ENCODE measurements at regions not wholly inside any gene's neighbourhood (a gene's known extent, or its start where the extent isn't known, plus 50 kb on each side); places are given as distances from the start of the nearest gene placed in this dataset.

GRCh38 chr5:57780961-57781325 is 298.3 kb upstream of the ACTBL2 start:
- Histone ChIP-seq H3K27ac (no peak overlapping the region), H3K4me1 (ENCODE audit: control insufficient read depth in 1 of 2, low read depth in 2 of 2) (peaks cover 12 to 24% of the 10 kb centered on the region in 2 donors), H3K36me3 (no peaks in the 10 kb centered on the region), H3K4me3 (no peak overlapping the region), H3K27me3 (replicated peaks; ENCODE audit: insufficient read depth) (no peaks in the 10 kb centered on the region), H3K9me3 (no peaks in the 10 kb centered on the region)
- ATAC-seq (ENCODE audit: insufficient number of reproducible peaks, low FRiP score, low read depth) (no peak), DNase-seq (ENCODE audit: low spot score) (no peak)
- no peak for TF ChIP-seq CTCF (IDR thresholded peaks at IDR 0.05)

DNA sequence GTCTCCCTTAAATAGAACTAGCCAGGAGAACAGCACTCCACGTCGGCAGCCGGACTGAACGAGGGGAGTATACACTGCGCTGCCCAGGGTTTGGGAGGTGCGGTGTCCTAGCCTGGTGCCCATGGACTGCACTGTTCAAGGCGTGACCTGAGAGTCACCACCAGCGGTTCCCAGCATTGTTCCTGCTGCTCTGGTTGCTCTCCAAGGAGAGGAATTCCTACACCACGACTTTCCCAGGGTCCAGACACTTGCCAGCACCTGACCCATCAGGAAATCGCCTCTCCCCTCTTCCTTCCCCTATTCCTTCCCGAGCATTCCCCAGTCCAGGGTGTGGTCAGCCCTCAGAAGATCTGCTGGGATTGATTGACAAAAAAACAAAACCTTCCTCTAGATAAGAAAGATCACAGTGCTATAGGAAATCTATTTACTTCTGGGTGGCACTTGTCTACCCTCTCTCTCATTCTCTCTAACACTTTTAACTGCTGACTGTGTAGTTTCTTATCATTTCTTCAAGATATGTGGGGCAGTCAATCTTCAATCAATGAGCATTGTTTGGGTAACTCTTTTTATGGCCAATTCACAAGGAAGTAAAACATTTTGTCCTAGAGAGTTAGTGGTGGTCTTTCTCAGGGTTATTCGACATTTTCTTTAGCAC is 297.8 kb upstream of the ACTBL2 start:
- peaks cover 12 to 24% of the 10 kb centered on the region in 2 donors for H3K4me1 ChIP-seq (ENCODE audit: control insufficient read depth in 1 of 2, low read depth in 2 of 2)
- H3K36me3 ChIP-seq = no peaks in the 10 kb centered on the region
- DNase-seq (ENCODE audit: low spot score) (no peak), ATAC-seq (ENCODE audit: insufficient number of reproducible peaks, low FRiP score, low read depth) (no peak)
- H3K27ac ChIP-seq = peak overlapping the region in 1 of 2 donors; percentile 7
- TF ChIP-seq CTCF (IDR thresholded peaks at IDR 0.05) = no peak
- H3K4me3 ChIP-seq = peak overlapping the region; percentile 51
- H3K27me3 ChIP-seq (replicated peaks; ENCODE audit: insufficient read depth) = no peaks in the 10 kb centered on the region
- H3K9me3 ChIP-seq = no peaks in the 10 kb centered on the region

DNA sequence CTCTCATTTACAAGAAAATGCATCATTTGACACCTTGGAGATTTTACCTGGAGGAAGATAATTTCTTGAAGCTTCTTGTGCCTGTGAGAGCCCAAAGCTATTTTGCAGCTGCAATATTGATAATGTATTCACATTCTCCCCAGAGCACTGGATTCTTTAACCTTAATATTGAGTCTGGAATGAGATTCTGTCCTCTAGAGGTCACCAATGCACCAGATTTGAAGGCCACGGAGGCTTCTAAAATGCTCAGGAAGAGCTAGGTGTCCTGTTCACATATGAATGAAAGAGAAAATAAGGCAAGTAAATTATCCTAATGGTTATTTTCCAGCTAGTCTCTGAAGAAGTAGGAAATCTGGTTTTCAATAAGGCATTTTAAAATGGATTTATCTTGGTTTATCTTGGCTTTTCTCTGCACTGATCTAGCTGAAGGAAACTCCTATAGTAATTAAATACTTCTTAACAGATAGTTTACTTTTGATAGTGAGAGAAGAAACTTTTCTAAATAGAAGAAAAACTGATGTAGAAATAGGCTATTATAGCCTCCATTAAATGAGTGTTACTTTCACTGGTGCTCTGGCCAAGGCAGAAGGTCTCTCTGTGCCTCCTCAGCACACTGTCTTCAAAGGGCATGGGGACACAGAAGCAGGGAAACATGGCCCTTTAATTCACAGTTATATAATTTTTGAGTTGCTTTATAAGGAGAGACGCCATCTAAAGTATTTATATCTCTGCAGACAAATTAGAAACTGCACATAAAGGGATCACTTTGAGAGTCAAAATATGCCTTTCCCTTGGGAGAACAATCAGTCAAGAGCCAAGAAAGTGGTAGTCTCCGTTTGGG is 297.0 kb upstream of the ACTBL2 start:
- H3K27ac ChIP-seq = peak overlapping the region in 1 of 2 donors; percentile 7
- H3K27me3 ChIP-seq (replicated peaks; ENCODE audit: insufficient read depth) = no peaks in the 10 kb centered on the region
- ATAC-seq (ENCODE audit: insufficient number of reproducible peaks, low FRiP score, low read depth) (peak; percentile 44), DNase-seq (ENCODE audit: low spot score) (no peak)
- H3K4me1 ChIP-seq (ENCODE audit: control insufficient read depth in 1 of 2, low read depth in 2 of 2) = peaks cover 12 to 24% of the 10 kb centered on the region in 2 donors
- H3K36me3 ChIP-seq = no peaks in the 10 kb centered on the region
- H3K9me3 ChIP-seq = no peaks in the 10 kb centered on the region
- peak overlapping the region; percentile 51 for H3K4me3 ChIP-seq
- TF ChIP-seq CTCF (IDR thresholded peaks at IDR 0.05) = peak; percentile 53

DNA sequence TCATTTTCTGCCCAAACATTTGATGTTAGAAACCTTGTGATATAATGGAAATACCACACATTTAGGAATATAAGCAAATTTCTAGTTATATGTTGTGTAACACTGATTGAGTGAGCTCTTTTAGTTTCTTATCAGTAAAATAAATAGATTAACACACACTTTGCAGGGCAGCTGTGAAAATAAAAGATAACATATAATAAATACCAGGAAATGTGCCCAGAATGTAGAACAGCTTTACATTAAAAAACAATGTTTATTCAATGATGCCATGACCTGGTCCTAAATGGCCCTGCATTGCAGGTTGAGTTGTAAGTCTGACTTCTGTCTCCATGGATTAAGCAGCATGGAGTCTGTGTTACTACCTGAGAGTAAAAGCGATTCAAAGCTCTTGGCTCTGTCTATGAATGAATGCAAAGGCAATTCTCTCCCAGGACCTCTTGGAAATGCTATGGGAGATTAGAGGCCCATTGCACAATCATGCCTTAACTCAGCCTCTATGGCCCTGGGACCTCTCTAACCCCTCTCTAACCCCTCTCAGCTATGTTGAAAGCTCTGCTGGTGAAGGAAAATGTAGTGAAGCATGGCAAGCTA is 296.0 kb upstream of the ACTBL2 start:
- no peak overlapping the region for H3K27ac ChIP-seq
- no peak for TF ChIP-seq CTCF (IDR thresholded peaks at IDR 0.05)
- peaks cover 12 to 24% of the 10 kb centered on the region in 2 donors for H3K4me1 ChIP-seq (ENCODE audit: control insufficient read depth in 1 of 2, low read depth in 2 of 2)
- no peak overlapping the region for H3K4me3 ChIP-seq
- no peaks in the 10 kb centered on the region for H3K36me3 ChIP-seq
- DNase-seq (ENCODE audit: low spot score) = no peak
- H3K9me3 ChIP-seq = no peaks in the 10 kb centered on the region
- no peaks in the 10 kb centered on the region for H3K27me3 ChIP-seq (replicated peaks; ENCODE audit: insufficient read depth)
- ATAC-seq (ENCODE audit: insufficient number of reproducible peaks, low FRiP score, low read depth) = no peak

DNA sequence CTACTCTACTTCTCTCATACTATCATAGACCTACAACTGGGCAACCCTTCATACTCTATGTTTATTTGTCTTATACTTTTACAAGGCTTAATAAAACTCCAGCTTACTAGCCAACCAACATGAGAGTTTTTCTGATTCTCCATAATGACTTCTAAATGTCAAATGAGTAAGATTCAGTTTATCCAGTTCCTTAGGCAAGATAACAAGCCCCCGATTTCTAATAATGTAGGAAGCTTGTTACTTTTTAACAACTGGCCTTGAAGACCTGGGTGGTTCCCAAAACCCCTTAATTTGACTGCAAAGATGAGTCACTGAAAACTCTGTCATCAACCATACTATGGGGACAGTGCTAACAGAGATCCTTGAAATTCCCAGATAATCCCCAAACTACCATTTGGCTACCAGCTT is 294.6 kb upstream of the ACTBL2 start:
- Histone ChIP-seq H3K27me3 (replicated peaks; ENCODE audit: insufficient read depth) (no peaks in the 10 kb centered on the region), H3K9me3 (no peaks in the 10 kb centered on the region), H3K4me1 (ENCODE audit: control insufficient read depth in 1 of 2, low read depth in 2 of 2) (peaks cover 12% of the 10 kb centered on the region in 2 donors), H3K36me3 (no peaks in the 10 kb centered on the region), H3K27ac (no peak overlapping the region), H3K4me3 (no peak overlapping the region)
- TF ChIP-seq CTCF (IDR thresholded peaks at IDR 0.05) = no peak
- ATAC-seq (ENCODE audit: insufficient number of reproducible peaks, low FRiP score, low read depth) (no peak), DNase-seq (ENCODE audit: low spot score) (no peak)
